Endodermal cell (in vitro differentiated cells): ENCODE measurements at regions not wholly inside any gene's neighbourhood (a gene's known extent, or its start where the extent isn't known, plus 50 kb on each side); places are given as distances from the start of the nearest gene placed in this dataset.
A peak's percentile ranks its signal among the peaks of the same experiment; 100 is the strongest.

Source experiments
- DNase-seq: peaks from one replicate; pipeline ENCODE4 v3.0.0-alpha.2; 2017
- H3K27ac ChIP-seq: 2 replicates; pipeline ENCODE4 v1.5.1; 2013; ENCODE audit warnings: mild to moderate bottlenecking, low read depth, low read length, moderate library complexity
- H3K27me3 ChIP-seq: 2 replicates; pipeline ENCODE4 v1.6.1; 2013; ENCODE audit warnings: mild to moderate bottlenecking, low read length, moderate library complexity; ENCODE audit not compliant: insufficient read depth, control insufficient read depth, poor library complexity, severe bottlenecking
- H3K36me3 ChIP-seq: 2 replicates; pipeline ENCODE4 v1.7.0; 2013; ENCODE audit warnings: mild to moderate bottlenecking, low read length, moderate library complexity; ENCODE audit not compliant: control insufficient read depth, insufficient read depth
- H3K4me1 ChIP-seq: one replicate; pipeline ENCODE4 v1.7.0; 2013; ENCODE audit warnings: low read length; ENCODE audit not compliant: control insufficient read depth, insufficient read depth
- H3K4me3 ChIP-seq: 2 replicates; pipeline ENCODE4 v1.5.1; 2013; ENCODE audit warnings: mild to moderate bottlenecking, low read length, moderate library complexity
- H3K9ac ChIP-seq: 2 replicates; pipeline ENCODE4 v1.6.1; 2013; ENCODE audit warnings: mild to moderate bottlenecking, low read length, moderate library complexity; ENCODE audit not compliant: poor library complexity, severe bottlenecking; ENCODE audit errors: extremely low read depth
- H3K9me3 ChIP-seq: 2 replicates; pipeline ENCODE4 v1.6.1; 2013; ENCODE audit warnings: mild to moderate bottlenecking, low read length, moderate library complexity; ENCODE audit not compliant: control insufficient read depth
- H3K27ac Mint-ChIP-seq: 2 replicates; pipeline ENCODE4 v1.8.0; 2020; ENCODE audit warnings: mixed read lengths
- H3K27me3 Mint-ChIP-seq: 2 replicates; pipeline ENCODE4 v1.8.0; 2021; ENCODE audit warnings: mild to moderate bottlenecking, mixed read lengths; ENCODE audit not compliant: insufficient read depth
- H3K36me3 Mint-ChIP-seq: 2 replicates; pipeline ENCODE4 v1.8.0; 2020; ENCODE audit warnings: low read depth, mixed read lengths
- H3K4me1 Mint-ChIP-seq: 2 replicates; pipeline ENCODE4 v1.8.0; 2020; ENCODE audit warnings: mixed read lengths
- H3K4me3 Mint-ChIP-seq: 2 replicates; pipeline ENCODE4 v1.8.0; 2020; ENCODE audit warnings: mild to moderate bottlenecking, moderate library complexity, mixed read lengths
- H3K9me3 Mint-ChIP-seq: 2 replicates; pipeline ENCODE4 v1.8.0; 2020; ENCODE audit warnings: mild to moderate bottlenecking, mixed read lengths
- CTCF ChIP-seq: fragments of 200-600 bp; sonication (generic); conservative IDR thresholded peaks from 2 replicates; pipeline ENCODE4 v1.5.0; 2021; ENCODE audit warnings: antibody characterized with exemption, mild to moderate bottlenecking
- WGBS, 2 experiments: methylation state at CpG; one replicate each; pipeline versions ENCODE4 v1.1.5 to v1.1.7; 2013; ENCODE audit warnings: missing lambda C conversion rate in 2 of 2, mixed read lengths in 1 of 2; ENCODE audit not compliant: insufficient coverage in 1 of 2, insufficient read length in 1 of 2; 5-methylcytosine and 5-hydroxymethylcytosine counted together

- no peak for DNase-seq
- Histone ChIP-seq H3K27ac (no peak overlapping the region), H3K9ac (no peak overlapping the region), H3K9me3 (peaks cover 1% of the 10 kb centered on the region), H3K27me3 (no peaks in the 10 kb centered on the region), H3K4me3 (no peak overlapping the region), H3K4me1 (no peaks in the 10 kb centered on the region), H3K36me3 (no peaks in the 10 kb centered on the region)
- no peaks in the 10 kb centered on the region for H3K4me1 Mint-ChIP-seq
- H3K9me3 Mint-ChIP-seq = peaks cover 7% of the 10 kb centered on the region
- H3K4me3 Mint-ChIP-seq = no peak overlapping the region
- no peaks in the 10 kb centered on the region for H3K27me3 Mint-ChIP-seq
- no peak overlapping the region for H3K27ac Mint-ChIP-seq
- H3K36me3 Mint-ChIP-seq = no peaks in the 10 kb centered on the region
- 65 to 79% methylated on average over 3 of the region's 3 CpGs for WGBS, 2 experiments
- no peak for TF ChIP-seq CTCF
These were observed 537.1 kb upstream of the SEL1L start for GRCh38 chr14:82070753-82071152.

- no peak overlapping the region for H3K27ac ChIP-seq
- Mint-ChIP-seq H3K27me3 (no peaks in the 10 kb centered on the region), H3K4me1 (no peaks in the 10 kb centered on the region), H3K27ac (no peak overlapping the region), H3K9me3 (no peaks in the 10 kb centered on the region), H3K36me3 (no peaks in the 10 kb centered on the region), H3K4me3 (no peak overlapping the region)
- H3K4me1 ChIP-seq = no peaks in the 10 kb centered on the region
- no peaks in the 10 kb centered on the region for H3K27me3 ChIP-seq
- no peak overlapping the region for H3K9ac ChIP-seq
- no peak for TF ChIP-seq CTCF
- H3K9me3 ChIP-seq = no peaks in the 10 kb centered on the region
- WGBS, 2 experiments = 97 to 100% methylated on average over 1 to 2 of the region's 2 CpGs
- no peaks in the 10 kb centered on the region for H3K36me3 ChIP-seq
- no peak overlapping the region for H3K4me3 ChIP-seq
- DNase-seq = no peak
These were observed 539.9 kb upstream of the SEL1L start for GRCh38 chr14:82073547-82073946.

GRCh38 chr14:82075566-82075965 is 541.9 kb upstream of the SEL1L start:
- Mint-ChIP-seq H3K27ac (no peak overlapping the region), H3K4me1 (peaks cover 4% of the 10 kb centered on the region), H3K9me3 (no peaks in the 10 kb centered on the region), H3K4me3 (no peak overlapping the region), H3K27me3 (no peaks in the 10 kb centered on the region), H3K36me3 (no peaks in the 10 kb centered on the region)
- H3K9me3 ChIP-seq = no peaks in the 10 kb centered on the region
- no peak for TF ChIP-seq CTCF
- H3K36me3 ChIP-seq = no peaks in the 10 kb centered on the region
- H3K9ac ChIP-seq = no peak overlapping the region
- H3K27ac ChIP-seq = no peak overlapping the region
- H3K27me3 ChIP-seq = no peaks in the 10 kb centered on the region
- no peaks in the 10 kb centered on the region for H3K4me1 ChIP-seq
- no peak overlapping the region for H3K4me3 ChIP-seq
- WGBS, 2 experiments = 27 to 37% methylated on average over 3 of the region's 3 CpGs
- DNase-seq = peak; percentile 91
